ENCODE measurements at regions not wholly inside any gene's neighbourhood (a gene's known extent, or its start where the extent isn't known, plus 50 kb on each side); places are given as distances from the start of the nearest gene placed in this dataset.

DNA sequence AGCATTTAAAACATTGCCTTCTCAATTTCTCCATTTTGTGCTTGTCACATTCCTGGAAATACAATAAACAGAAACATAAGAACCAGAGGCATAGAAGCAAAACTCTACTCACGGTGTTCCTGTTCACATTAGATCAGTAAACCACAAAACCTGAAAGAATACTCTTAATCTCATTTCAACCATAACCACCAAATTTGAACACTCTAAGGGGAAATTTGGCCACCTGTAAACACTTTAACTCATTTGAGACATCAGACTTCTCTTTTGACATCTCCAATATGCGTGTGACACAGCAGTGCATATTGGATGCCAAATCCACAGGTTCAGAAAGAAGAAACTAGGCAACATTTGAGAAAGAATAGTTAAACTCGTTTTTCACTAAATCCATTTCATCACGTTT, 153.8 kb upstream of the IRAK1BP1 start:
- TF ChIP-seq, protein P1, sequence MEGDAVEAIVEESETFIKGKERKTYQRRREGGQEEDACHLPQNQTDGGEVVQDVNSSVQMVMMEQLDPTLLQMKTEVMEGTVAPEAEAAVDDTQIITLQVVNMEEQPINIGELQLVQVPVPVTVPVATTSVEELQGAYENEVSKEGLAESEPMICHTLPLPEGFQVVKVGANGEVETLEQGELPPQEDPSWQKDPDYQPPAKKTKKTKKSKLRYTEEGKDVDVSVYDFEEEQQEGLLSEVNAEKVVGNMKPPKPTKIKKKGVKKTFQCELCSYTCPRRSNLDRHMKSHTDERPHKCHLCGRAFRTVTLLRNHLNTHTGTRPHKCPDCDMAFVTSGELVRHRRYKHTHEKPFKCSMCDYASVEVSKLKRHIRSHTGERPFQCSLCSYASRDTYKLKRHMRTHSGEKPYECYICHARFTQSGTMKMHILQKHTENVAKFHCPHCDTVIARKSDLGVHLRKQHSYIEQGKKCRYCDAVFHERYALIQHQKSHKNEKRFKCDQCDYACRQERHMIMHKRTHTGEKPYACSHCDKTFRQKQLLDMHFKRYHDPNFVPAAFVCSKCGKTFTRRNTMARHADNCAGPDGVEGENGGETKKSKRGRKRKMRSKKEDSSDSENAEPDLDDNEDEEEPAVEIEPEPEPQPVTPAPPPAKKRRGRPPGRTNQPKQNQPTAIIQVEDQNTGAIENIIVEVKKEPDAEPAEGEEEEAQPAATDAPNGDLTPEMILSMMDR (IDR thresholded peaks at IDR 0.05) = no peak
- no peak for TF ChIP-seq POLR2A (IDR thresholded peaks at IDR 0.05)

Measured in adrenal gland (tissue), 5 donors.